ENCODE measurements at regions not wholly inside any gene's neighbourhood (a gene's known extent, or its start where the extent isn't known, plus 50 kb on each side); places are given as distances from the start of the nearest gene placed in this dataset.

GRCh38 chr2:198782734-198783133 is 675.0 kb downstream of the SATB2 start:
- in situ Hi-C loops (cut with HindIII; ENCODE audit: low pct_unique_long_range_greater_than_20kb, low sequenced_read_pairs) = no loop called here
- DNase-seq (ENCODE audit: low read depth, low spot score) = no peak

DNA sequence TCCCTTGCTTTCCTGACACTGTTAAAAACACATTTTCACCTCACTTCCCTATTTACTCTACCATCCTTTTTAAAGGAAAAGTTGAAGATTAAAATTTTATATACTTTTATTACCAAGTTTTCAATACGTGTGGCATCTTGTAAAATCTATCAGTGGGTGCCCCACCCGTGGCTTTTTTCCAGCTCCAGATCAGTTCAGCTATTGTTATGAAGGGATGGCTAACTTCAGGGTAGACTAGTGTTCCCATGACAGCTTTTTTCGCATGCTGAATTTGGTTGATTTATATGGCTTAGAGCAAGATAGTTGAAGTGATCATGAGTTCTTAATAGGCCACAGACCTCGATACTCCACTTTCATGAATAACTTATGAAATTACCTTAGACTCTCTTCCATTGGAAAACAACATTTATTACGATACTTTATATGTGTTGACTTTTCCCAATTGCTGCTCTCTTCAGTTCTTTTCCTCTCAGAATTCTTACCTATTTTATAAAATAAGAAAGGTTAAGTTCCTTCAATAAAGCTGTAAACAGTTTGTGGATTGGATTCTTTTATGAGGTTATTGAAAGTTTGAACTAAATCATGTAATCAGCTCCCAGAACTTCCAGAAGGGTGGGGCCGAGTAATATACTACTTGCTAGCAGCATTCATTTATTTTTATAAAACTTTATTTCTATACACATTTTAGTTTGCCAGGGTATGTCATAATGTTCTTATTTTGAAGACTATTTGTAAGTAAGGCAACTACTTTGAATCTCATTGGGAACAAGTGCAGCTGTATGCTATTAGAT is 680.9 kb downstream of the SATB2 start:
- DNase-seq (ENCODE audit: low read depth, low spot score) = no peak
- in situ Hi-C loops (cut with HindIII; ENCODE audit: low pct_unique_long_range_greater_than_20kb, low sequenced_read_pairs) = no loop called here

GRCh38 chr2:198775737-198776136 is 682.0 kb downstream of the SATB2 start:
- in situ Hi-C loops (cut with HindIII; ENCODE audit: low pct_unique_long_range_greater_than_20kb, low sequenced_read_pairs) = no loop called here
- no peak for DNase-seq (ENCODE audit: low read depth, low spot score)

DNA sequence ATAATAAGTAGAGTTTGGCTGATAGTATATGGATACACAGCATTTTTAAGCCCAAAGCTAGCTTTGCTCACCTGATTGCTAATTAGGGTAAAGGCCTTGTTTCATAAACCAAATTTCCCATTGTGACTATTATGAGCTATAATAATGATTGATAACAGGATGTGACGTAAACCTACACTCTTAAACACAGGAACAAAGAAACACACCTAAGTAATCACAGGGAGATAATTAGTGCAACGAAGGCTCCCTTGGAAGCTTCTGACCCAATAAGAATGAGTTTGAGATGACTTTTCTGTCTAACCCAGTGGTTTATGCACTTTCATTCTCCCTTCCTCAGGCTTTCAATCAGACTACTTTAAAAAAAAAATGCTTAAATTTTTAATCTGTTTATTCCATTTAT is 683.2 kb downstream of the SATB2 start:
- DNase-seq (ENCODE audit: low read depth, low spot score) = no peak
- in situ Hi-C loops (cut with HindIII; ENCODE audit: low pct_unique_long_range_greater_than_20kb, low sequenced_read_pairs) = no loop called here

DNA sequence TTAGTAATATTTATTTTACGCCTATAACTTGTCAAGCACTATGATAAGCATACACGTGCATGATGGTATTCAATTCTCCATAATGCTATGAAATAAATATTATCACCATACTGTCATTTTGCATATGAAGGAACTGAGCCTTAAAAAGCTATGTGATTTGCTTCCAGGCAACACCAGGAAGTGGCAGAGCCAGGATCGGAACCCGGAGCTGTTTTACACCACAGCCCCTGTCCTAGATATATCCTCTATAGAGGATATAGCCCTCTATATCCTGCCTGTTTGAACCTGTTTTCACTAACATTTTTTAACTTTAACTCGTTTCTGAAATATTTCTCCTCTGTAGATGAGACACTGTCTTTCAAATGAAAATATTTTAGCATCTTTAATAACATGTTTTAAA is 690.0 kb downstream of the SATB2 start:
- in situ Hi-C loops (cut with HindIII; ENCODE audit: low pct_unique_long_range_greater_than_20kb, low sequenced_read_pairs) = no loop called here
- no peak for DNase-seq (ENCODE audit: low read depth, low spot score)

DNA sequence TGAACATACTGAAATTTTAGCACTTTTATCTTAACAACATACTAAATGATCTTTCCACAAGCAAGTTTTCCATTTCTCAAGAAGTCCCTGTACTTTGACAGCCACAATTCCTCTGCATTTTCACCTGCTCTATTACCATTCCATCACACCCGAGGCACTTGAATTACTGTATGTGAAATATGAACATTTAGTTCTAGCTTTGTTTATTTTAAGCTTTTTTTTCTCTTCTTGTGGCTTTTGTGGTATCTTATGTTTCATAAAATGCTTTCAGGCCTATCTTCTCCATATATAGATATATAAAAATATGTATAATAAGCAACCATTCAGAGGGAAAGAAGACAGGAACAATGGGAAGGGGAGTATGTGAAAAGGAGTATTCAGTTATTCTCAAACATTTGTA is 693.9 kb downstream of the SATB2 start:
- no peak for DNase-seq (ENCODE audit: low read depth, low spot score)
- in situ Hi-C loops (cut with HindIII; ENCODE audit: low pct_unique_long_range_greater_than_20kb, low sequenced_read_pairs) = no loop called here

- DNase-seq (ENCODE audit: low read depth, low spot score) = peak; percentile 11
- in situ Hi-C loops (cut with HindIII; ENCODE audit: low pct_unique_long_range_greater_than_20kb, low sequenced_read_pairs) = no loop called here
Observed at GRCh38 chr2:198762441-198762840, 695.3 kb downstream of the SATB2 start.

GRCh38 chr2:198757069-198757468 is 700.7 kb downstream of the SATB2 start:
- no peak for DNase-seq (ENCODE audit: low read depth, low spot score)
- in situ Hi-C loops (cut with HindIII; ENCODE audit: low pct_unique_long_range_greater_than_20kb, low sequenced_read_pairs) = no loop called here

DNA sequence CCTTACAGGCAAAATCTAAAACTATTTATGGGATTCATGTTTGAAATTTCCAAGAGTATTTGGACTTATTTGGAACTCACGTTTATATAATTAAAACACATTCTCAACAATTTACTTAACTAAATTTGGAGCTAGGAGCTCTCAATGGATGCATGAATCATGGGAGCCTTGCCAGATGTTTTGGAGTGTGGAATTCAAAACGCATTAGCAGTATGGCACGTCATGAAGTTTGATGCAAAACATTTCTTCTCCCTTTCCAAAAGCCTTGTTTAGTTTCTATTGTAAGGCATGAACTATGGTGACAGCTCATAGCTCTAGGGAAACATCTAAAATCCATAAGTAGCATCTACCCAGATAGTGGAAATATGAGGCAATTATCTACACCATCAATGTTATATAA is 701.6 kb downstream of the SATB2 start:
- in situ Hi-C loops (cut with HindIII; ENCODE audit: low pct_unique_long_range_greater_than_20kb, low sequenced_read_pairs) = no loop called here
- DNase-seq (ENCODE audit: low read depth, low spot score) = no peak

DNA sequence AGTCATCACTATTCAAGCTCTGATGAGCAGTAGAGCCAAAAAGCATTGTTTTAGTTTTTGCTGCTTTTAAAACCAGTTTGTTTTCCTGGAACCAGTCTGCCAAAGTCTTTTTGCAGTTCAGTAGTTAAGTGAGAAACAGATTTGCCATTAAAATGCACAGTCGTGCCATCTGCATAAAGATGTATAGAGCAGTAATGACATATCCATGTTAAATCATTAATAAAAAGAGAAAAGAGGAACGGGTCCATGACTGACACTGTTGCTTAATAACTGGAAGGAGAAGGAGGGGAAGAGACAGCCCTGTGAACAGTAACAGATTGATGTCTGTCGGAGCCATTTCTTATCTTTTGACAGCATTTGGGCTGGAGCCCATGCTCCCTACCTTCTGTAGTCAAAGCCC is 704.6 kb downstream of the SATB2 start:
- in situ Hi-C loops (cut with HindIII; ENCODE audit: low pct_unique_long_range_greater_than_20kb, low sequenced_read_pairs) = no loop called here
- DNase-seq (ENCODE audit: low read depth, low spot score) = no peak

- in situ Hi-C loops (cut with HindIII; ENCODE audit: low pct_unique_long_range_greater_than_20kb, low sequenced_read_pairs) = no loop called here
- no peak for DNase-seq (ENCODE audit: low read depth, low spot score)
Observed at GRCh38 chr2:198749364-198749763, 708.4 kb downstream of the SATB2 start.

DNA sequence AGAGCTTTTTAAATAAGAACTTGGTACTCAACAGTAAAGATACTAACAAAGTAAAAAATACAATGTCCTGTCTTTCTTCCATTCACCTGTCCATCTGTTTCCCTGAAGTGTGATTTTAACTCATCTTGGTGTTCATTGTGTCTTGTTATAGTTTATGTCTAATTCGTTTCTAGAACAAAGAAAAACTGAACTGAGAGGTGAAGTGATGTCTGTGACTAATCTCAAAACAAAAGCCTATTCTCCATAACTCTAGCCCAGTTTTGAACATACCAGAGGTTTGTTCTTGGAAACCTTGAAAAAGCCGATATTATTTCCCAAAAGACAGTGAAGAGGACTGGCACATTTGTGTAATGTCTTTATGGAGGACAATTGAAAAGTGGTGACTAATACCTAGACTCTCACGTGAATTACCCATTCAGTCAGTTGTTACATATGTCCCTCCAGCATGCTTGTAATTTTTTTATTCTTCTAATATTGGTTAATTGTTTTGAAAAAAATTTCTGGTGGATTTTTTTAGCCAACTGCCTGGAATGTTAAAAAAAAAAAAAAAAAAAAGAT is 725.8 kb downstream of the SATB2 start:
- in situ Hi-C loops (cut with HindIII; ENCODE audit: low pct_unique_long_range_greater_than_20kb, low sequenced_read_pairs) = no loop called here
- peak; percentile 5 for DNase-seq (ENCODE audit: low read depth, low spot score)

DNA sequence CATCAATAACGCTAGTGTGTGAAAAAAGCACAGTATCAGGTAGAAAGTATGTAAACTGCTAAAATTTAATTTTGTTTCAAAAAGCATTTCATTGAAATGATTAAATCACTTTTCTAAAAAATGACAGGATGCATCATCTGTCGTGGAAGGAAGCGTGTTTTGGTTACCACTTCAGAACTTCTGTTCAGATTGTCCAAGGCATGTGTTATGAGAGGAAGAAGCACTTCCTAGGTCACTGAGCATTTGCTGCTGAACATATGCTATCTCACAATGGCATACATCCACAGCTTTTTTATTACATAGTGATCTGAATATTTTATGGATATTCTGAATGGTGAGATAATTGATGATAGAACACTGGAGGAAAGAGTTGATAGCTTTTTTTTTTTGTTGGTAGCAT is 737.5 kb downstream of the SATB2 start:
- in situ Hi-C loops (cut with HindIII; ENCODE audit: low pct_unique_long_range_greater_than_20kb, low sequenced_read_pairs) = no loop called here
- DNase-seq (ENCODE audit: low read depth, low spot score) = no peak

GRCh38 chr2:198717451-198717850 is 740.3 kb downstream of the SATB2 start:
- in situ Hi-C loops (cut with HindIII; ENCODE audit: low pct_unique_long_range_greater_than_20kb, low sequenced_read_pairs) = no loop called here
- no peak for DNase-seq (ENCODE audit: low read depth, low spot score)

DNA sequence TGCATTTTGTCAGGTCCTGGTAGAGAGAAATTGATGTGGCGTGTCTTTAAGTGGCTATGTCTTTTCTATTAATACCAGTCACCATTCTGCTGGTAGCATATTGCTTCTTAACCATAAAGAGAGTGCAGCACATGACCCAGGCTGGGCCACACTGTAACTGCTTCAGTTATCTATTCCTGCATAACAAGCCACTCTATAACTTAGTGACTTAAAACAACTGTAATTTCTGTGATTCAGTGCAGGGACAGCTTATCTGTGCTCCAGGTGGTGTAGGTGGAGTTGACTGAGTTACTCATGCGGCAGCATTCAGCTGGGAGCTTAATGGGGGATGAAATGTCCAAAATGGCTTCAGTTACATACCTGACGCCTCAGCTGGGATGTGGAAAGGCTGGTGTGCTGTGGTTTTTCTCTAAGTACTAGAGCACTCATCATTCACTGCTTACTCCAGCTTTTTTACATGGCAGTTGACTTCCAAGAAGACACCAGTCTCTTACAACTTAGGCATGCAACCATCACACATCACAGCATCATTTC is 742.4 kb downstream of the SATB2 start:
- in situ Hi-C loops (cut with HindIII; ENCODE audit: low pct_unique_long_range_greater_than_20kb, low sequenced_read_pairs) = no loop called here

GRCh38 chr2:198712485-198712884 is 745.3 kb downstream of the SATB2 start:
- DNase-seq (ENCODE audit: low read depth, low spot score) = no peak
- in situ Hi-C loops (cut with HindIII; ENCODE audit: low pct_unique_long_range_greater_than_20kb, low sequenced_read_pairs) = no loop called here

More for the DNA sequence above, 742.4 kb downstream of the SATB2 start:
- no peak for DNase-seq (ENCODE audit: low read depth, low spot score)

DNA sequence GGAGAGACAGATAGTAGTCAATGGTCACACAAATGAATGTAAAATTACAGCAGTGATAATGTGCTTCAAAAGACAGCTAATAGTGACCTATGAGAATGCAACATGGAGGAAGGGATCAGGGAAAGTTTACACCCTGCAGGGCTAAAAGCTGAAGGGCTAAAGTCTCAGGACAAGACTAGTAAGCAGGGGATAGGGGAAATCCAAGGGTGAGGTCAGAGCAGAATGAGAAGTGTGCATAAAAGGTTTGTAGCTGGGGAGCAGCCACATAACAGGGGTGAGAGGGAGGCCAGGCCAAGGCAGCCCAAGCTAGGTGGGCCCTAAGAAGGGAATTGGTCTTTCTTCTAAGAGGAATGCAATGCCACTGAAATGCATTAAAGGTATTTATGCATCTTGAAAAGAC is 746.3 kb downstream of the SATB2 start:
- DNase-seq (ENCODE audit: low read depth, low spot score) = no peak
- in situ Hi-C loops (cut with HindIII; ENCODE audit: low pct_unique_long_range_greater_than_20kb, low sequenced_read_pairs) = no loop called here

DNA sequence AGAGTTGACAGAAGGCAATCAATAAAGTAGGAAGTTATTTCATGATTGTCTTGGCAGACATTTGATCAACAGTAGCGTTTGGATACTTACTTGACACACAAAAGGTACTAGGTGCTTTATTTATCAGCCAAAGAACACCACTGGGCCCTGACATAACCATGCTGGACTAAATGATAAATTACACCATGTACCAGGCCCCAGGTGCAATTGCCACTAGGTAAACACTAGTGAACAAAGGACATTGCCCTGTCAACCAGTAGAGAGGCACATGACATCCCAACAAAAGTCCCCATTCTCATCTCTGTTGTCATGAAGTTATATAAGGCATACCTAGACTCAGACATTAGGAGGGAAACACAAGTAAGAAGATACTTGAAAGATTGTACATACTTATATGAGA is 747.2 kb downstream of the SATB2 start:
- in situ Hi-C loops (cut with HindIII; ENCODE audit: low pct_unique_long_range_greater_than_20kb, low sequenced_read_pairs) = no loop called here
- DNase-seq (ENCODE audit: low read depth, low spot score) = no peak

DNA sequence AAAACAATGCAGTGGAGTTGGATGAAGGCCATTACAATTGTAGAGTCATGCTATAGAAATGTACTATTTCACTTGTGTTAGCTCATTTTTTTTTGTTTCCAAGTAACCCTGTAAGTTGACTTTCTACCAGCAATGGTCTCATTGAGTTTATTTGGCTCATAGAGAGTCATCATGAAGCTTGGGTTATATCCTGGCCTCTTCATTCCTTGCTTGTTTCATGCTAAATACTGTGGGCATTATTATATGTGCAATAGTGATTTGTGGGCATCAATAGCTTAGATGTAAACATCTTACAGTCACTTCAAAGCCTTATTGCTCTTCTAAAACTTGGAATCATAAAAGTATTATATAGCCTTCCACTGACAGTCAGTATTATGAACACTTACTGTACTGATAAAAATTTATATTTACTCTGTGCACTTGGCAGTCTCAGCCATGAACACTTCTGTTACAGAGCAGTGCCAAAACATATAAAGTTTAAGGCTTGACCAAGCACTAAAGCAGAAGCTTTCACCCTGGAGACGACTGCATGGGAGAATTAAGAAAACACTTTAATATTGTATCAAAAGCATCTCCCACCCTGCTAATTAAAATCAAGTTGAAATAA is 751.2 kb downstream of the SATB2 start:
- in situ Hi-C loops (cut with HindIII; ENCODE audit: low pct_unique_long_range_greater_than_20kb, low sequenced_read_pairs) = no loop called here
- no peak for DNase-seq (ENCODE audit: low read depth, low spot score)

Measured in SK-MEL-5 (cell line).